ENCODE measurements at regions not wholly inside any gene's neighbourhood (a gene's known extent, or its start where the extent isn't known, plus 50 kb on each side); places are given as distances from the start of the nearest gene placed in this dataset.
"Not testable (repeated sequence)": the region's sequence is repeated elsewhere in the genome, so short reads cannot be mapped to it uniquely, and the experiment has no call there.

- H3K4me3 Mint-ChIP-seq, CTCF ChIA-PET: not testable (repeated sequence)
Observed at GRCh38 chr9:66601472-66601871, 299.1 kb upstream of the ZNF658 start.

DNA sequence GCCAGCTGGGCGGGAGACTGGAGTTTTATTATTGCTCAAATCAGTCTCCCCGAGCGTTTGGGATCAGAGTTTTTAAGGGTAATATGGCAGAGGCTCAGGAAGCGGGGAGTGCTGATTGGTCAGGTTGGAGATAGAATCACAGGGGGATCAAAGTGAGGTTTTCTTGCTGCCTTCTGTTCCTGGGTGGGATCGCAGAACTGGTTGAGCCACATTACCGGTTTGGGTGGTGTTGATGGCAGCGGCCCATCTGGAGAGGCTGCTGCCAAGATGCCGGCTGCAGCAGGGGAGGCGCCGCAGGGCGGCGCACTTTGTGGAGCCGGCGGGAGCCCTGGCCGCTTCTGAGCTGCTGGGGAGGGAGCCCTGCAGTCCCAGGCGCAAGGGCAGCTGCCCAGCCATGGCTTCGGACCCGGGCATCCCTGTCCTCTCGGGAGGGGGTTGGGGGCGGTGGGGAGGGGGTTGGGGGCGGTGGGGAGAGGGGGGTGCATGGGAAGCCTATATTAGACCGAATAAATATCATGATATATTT lies 268.9 kb upstream of the ZNF658 start:
- H3K27ac Mint-ChIP-seq, result not testable (repeated sequence)

More at GRCh38 chr9:66601472-66601871, 299.1 kb upstream of the ZNF658 start:
- ATAC-seq; DNase-seq; H3K9me3 Mint-ChIP-seq (ENCODE audit: low read depth); H3K27ac Mint-ChIP-seq; H3K36me3 Mint-ChIP-seq; H3K27me3 Mint-ChIP-seq; H3K4me1 Mint-ChIP-seq: not testable (repeated sequence)

DNA sequence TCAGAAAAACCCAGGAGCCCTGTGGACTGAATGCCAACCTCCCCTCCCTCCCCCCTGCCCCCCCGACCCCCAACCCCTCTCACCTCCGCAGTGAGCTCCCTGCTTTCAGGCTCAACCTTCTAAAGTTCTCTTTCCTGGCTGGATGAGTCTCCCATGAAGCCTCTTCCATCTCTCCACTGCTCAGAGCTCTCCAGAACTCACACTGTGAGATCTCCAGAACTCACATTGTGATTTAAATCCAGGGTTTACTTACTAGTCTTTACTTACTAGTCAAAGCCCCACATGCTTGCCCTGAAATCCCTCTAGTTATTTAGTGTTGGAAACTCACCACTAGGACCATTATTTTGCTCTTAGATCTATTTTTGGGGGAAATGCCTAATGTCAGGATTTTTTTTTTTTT lies 252.8 kb upstream of the ZNF658 start:
- CTCF ChIA-PET; H3K27me3 Mint-ChIP-seq; H3K4me1 Mint-ChIP-seq; H3K36me3 Mint-ChIP-seq; ATAC-seq; H3K9me3 Mint-ChIP-seq (ENCODE audit: low read depth); H3K4me3 Mint-ChIP-seq; H3K27ac Mint-ChIP-seq; DNase-seq: not testable (repeated sequence)

More for the DNA sequence above, 268.9 kb upstream of the ZNF658 start:
- ATAC-seq; H3K4me1 Mint-ChIP-seq; H3K36me3 Mint-ChIP-seq; H3K4me3 Mint-ChIP-seq; CTCF ChIA-PET; H3K9me3 Mint-ChIP-seq (ENCODE audit: low read depth); H3K27me3 Mint-ChIP-seq; DNase-seq: not testable (repeated sequence)

DNA sequence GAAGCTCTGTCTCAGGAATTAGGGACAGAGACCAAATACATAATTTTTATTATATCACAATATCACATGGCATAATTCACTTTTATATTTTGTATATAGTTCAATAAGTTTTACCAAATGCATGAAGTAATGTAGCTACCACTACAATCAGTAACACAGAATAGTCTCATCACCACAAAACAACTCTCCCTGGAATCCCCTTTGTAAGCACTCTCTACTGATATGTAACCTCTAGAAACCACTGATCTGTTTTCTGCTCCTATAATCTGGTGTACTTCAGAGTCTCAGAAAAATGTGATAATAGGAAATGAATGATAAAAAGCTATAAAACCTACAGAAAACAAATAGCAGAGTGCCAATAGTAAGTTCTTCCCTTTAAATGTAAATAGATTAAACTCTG lies 210.3 kb upstream of the ZNF658 start:
- ATAC-seq; CTCF ChIA-PET; H3K27me3 Mint-ChIP-seq; H3K4me1 Mint-ChIP-seq; DNase-seq; H3K27ac Mint-ChIP-seq; H3K36me3 Mint-ChIP-seq; H3K9me3 Mint-ChIP-seq (ENCODE audit: low read depth); H3K4me3 Mint-ChIP-seq: not testable (repeated sequence)

- DNase-seq; H3K9me3 Mint-ChIP-seq (ENCODE audit: low read depth); H3K27ac Mint-ChIP-seq; H3K4me1 Mint-ChIP-seq; CTCF ChIA-PET; H3K4me3 Mint-ChIP-seq; H3K27me3 Mint-ChIP-seq; H3K36me3 Mint-ChIP-seq: not testable (repeated sequence)
- ATAC-seq, result peak; percentile 73
Observed at GRCh38 chr9:66695561-66696240, 204.8 kb upstream of the ZNF658 start.

- ATAC-seq; CTCF ChIA-PET; H3K36me3 Mint-ChIP-seq; H3K27me3 Mint-ChIP-seq; H3K4me1 Mint-ChIP-seq; H3K4me3 Mint-ChIP-seq; DNase-seq; H3K27ac Mint-ChIP-seq; H3K9me3 Mint-ChIP-seq (ENCODE audit: low read depth): not testable (repeated sequence)
Observed at GRCh38 chr9:66697343-66698065, 203.0 kb upstream of the ZNF658 start.

DNA sequence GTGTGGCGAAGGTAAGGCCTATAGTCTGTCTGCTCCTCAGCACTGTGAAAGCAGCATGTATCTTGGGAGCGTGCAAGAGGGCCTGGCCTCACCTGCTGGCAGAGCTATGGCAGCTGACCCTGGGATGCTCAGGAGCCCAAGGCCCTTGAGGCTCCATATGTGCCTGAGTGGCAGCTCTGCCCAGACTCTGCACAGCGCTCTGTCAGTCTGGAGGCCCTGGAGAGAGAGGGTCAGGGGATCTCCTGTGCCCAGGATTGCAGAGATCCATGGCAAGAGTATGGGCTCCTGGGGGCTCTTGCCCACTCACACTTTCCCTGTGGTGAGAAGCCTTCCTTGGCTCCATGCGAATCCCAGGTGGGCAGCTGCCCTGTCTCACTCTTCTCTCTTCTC lies 202.5 kb upstream of the ZNF658 start:
- H3K36me3 Mint-ChIP-seq; H3K9me3 Mint-ChIP-seq (ENCODE audit: low read depth); H3K4me1 Mint-ChIP-seq; CTCF ChIA-PET; ATAC-seq; H3K4me3 Mint-ChIP-seq; DNase-seq; H3K27me3 Mint-ChIP-seq; H3K27ac Mint-ChIP-seq: not testable (repeated sequence)

DNA sequence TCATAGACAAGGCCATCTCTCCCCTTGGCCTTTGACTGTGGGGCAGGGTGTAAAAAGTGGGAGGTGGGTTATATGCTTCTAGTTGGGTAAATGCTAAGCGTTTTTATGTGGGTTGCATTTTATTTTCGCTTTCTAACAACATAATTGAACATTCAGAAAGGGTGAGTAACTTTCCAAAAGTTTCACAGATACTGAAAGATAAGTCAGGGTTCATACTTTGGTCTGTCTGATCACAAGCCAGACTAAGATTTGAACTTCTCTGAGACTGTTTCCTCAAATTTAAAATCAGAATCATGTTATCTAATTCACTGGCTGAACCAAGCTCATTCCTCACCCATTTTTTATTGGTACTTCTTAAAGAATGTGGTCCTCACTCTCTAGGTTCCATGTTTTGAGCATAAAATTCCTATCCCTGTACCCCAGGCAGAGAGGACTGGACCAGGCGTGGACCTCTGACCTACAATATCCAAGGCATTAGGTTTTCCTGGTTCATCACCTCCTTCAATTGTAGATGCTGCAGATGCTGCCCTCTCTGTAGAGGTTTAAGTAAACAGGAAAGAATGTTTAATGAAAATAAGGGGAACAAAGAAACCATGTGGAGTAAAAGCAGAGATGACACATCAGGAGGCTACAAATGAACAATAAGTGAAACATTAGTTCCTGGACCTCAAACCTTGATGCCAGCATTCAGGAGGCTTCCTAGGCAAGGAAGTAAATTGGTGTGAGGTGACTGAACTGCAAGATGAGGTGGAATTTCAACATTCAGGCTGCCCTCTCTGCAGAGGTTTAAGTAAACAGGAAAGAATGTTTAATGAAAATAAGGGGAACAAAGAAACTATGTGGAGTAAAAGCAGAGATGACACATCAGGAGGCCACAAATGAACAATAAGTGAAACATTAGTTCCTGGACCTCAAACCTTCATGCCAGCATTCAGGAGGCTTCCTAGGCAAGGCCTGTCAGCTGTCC lies 198.8 kb upstream of the ZNF658 start:
- H3K4me1 Mint-ChIP-seq; ATAC-seq; H3K9me3 Mint-ChIP-seq (ENCODE audit: low read depth); H3K27me3 Mint-ChIP-seq; H3K27ac Mint-ChIP-seq; DNase-seq; H3K36me3 Mint-ChIP-seq; H3K4me3 Mint-ChIP-seq; CTCF ChIA-PET: not testable (repeated sequence)

- H3K9me3 Mint-ChIP-seq (ENCODE audit: low read depth); DNase-seq; H3K27me3 Mint-ChIP-seq; CTCF ChIA-PET; H3K4me3 Mint-ChIP-seq; H3K36me3 Mint-ChIP-seq; H3K4me1 Mint-ChIP-seq; H3K27ac Mint-ChIP-seq; ATAC-seq: not testable (repeated sequence)
Observed at GRCh38 chr9:66711553-66711952, 189.0 kb upstream of the ZNF658 start.

DNA sequence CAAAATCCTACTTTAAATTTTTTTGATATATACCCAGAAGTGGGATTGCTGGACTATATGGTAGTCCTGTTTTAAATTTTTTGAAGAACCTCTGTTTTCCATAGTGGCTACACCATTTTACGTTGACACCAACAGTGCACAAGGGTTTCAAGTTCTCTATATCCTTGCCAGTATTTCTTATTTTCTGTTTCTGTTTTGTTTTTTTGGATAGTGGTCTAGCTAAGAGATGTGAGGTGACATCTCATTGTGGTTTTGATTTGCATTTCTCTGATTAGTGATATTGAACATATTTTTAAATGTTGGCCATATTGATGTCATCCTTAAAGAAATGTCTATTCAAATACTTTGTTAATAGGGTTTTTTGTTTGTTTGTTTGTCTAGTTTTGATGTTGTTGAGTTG lies 187.7 kb upstream of the ZNF658 start:
- ATAC-seq; DNase-seq; CTCF ChIA-PET; H3K27me3 Mint-ChIP-seq; H3K9me3 Mint-ChIP-seq (ENCODE audit: low read depth); H3K27ac Mint-ChIP-seq; H3K4me3 Mint-ChIP-seq; H3K36me3 Mint-ChIP-seq; H3K4me1 Mint-ChIP-seq: not testable (repeated sequence)

DNA sequence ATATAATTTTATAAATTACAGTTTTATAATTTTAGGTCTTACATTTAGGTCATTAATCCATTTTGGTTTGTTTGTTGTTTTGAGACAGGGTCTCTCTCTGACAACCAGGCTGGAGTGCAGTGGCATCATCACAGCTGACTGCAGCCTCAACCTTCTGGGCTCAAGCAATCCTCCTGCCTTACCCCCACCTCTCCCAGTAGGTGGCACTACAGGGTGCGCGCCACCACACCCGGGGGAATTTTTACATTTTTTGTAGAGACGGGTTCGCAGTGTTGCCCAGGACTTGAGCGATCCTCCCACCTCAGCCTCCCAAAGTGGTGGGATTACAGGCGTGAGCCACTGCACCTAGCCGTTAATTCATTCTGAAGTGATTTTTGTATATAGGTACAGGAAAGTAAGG lies 187.0 kb upstream of the ZNF658 start:
- H3K9me3 Mint-ChIP-seq (ENCODE audit: low read depth); DNase-seq; H3K27ac Mint-ChIP-seq; H3K4me1 Mint-ChIP-seq; ATAC-seq; H3K4me3 Mint-ChIP-seq; H3K36me3 Mint-ChIP-seq; CTCF ChIA-PET; H3K27me3 Mint-ChIP-seq: not testable (repeated sequence)

GRCh38 chr9:66720845-66721244 lies 179.7 kb upstream of the ZNF658 start:
- H3K27ac Mint-ChIP-seq; DNase-seq; ATAC-seq; H3K4me3 Mint-ChIP-seq; CTCF ChIA-PET; H3K36me3 Mint-ChIP-seq; H3K9me3 Mint-ChIP-seq (ENCODE audit: low read depth); H3K27me3 Mint-ChIP-seq; H3K4me1 Mint-ChIP-seq: not testable (repeated sequence)

DNA sequence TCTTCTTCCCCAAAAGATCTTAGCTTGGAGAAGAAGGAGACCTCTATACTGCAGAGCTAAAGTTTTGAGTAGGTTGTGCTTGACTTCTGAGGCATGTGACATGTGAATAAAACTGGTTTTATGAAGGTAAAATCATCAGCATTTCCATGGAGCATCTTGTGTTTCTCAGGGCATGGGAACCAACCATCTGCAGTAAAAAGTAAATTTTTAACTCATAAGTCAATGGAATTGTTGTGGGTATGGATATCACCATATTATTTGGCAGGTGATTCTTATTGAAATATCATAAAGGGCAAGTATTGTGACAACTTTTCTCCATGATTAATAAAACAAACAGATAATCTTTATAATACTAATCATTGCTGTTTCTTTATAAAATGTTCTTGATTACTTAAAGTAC lies 173.0 kb upstream of the ZNF658 start:
- H3K9me3 Mint-ChIP-seq (ENCODE audit: low read depth); H3K4me1 Mint-ChIP-seq; ATAC-seq; DNase-seq; H3K27me3 Mint-ChIP-seq; H3K36me3 Mint-ChIP-seq; H3K4me3 Mint-ChIP-seq; CTCF ChIA-PET; H3K27ac Mint-ChIP-seq: not testable (repeated sequence)
